ENCODE measurements at regions not wholly inside any gene's neighbourhood (a gene's known extent, or its start where the extent isn't known, plus 50 kb on each side); places are given as distances from the start of the nearest gene placed in this dataset.

DNA sequence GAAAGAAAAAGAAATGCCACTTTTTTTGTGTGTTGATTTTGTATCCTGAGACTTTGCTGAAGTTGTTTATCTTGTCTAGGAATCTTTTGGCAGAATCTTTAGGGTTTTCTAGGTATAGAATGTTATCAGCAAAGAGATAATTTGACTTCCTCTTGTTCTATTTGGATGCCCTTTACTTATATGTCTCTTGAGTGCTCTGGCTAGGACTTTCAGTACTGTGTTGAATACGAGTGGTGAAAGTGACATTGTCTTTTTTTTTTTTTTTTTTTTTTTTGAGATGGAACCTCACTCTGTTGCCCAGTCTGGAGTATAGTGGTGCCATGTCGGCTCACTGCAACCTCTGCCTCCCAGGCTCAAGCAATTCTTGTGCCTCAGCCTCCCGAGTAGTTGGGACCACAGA lies 64.7 kb upstream of the NPHP3 start:
- no peak overlapping the region for H3K27ac ChIP-seq (ENCODE audit: poor library complexity, severe bottlenecking)
- no peak overlapping the region for H3K4me3 ChIP-seq (ENCODE audit: severe bottlenecking)
- no peaks in the 10 kb centered on the region for H3K27me3 ChIP-seq (ENCODE audit: insufficient read depth, poor library complexity, severe bottlenecking)
- DNase-seq (ENCODE audit: low spot score) (no peak), ATAC-seq (ENCODE audit: low read depth) (no peak)
- H3K36me3 ChIP-seq (ENCODE audit: low read depth), result no peaks in the 10 kb centered on the region
- no peaks in the 10 kb centered on the region for H3K4me1 ChIP-seq (ENCODE audit: insufficient read depth, poor library complexity, severe bottlenecking)
- no peak for TF ChIP-seq CTCF (IDR thresholded peaks at IDR 0.05; ENCODE audit: poor library complexity, severe bottlenecking)
- H3K9me3 ChIP-seq (ENCODE audit: severe bottlenecking), result no peaks in the 10 kb centered on the region

- H3K4me1 ChIP-seq (ENCODE audit: insufficient read depth, poor library complexity, severe bottlenecking), result no peaks in the 10 kb centered on the region
- H3K27me3 ChIP-seq (ENCODE audit: insufficient read depth, poor library complexity, severe bottlenecking), result no peaks in the 10 kb centered on the region
- TF ChIP-seq CTCF (IDR thresholded peaks at IDR 0.05; ENCODE audit: poor library complexity, severe bottlenecking), result no peak
- no peak overlapping the region for H3K27ac ChIP-seq (ENCODE audit: poor library complexity, severe bottlenecking)
- no peaks in the 10 kb centered on the region for H3K36me3 ChIP-seq (ENCODE audit: low read depth)
- no peak overlapping the region for H3K4me3 ChIP-seq (ENCODE audit: severe bottlenecking)
- H3K9me3 ChIP-seq (ENCODE audit: severe bottlenecking), result no peaks in the 10 kb centered on the region
- no peak for DNase-seq (ENCODE audit: low spot score)
- no peak for ATAC-seq (ENCODE audit: low read depth)
These were observed 63.1 kb upstream of the NPHP3 start for GRCh38 chr3:132785292-132785691.

DNA sequence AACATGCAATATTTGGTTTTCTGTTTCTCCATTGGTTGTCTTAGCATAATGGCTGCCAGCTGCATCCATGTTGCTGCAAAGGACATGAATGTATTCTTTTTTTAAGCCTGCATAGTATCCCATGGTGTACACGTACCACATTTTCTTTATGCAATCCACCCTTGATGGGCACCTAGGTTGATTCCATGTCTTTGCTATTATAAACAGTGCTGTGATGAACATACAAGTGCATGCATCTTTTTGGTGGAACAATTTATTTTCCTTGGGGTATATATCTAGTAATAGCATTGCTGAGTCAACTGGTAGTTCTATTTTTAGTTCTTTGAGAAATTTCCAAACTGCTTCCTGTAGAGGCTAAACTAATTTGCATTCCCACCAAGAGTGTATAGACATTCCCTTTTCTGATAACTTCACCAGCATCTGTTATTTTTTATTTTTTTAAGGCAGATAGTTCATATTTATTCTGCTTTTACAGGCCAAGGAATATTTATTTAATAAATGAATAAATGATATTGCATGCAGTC lies 62.4 kb upstream of the NPHP3 start:
- DNase-seq (ENCODE audit: low spot score), result no peak

GRCh38 chr3:132783152-132783551 lies 60.9 kb upstream of the NPHP3 start:
- no peak for DNase-seq (ENCODE audit: low spot score)

More for the DNA sequence above, 62.4 kb upstream of the NPHP3 start:
- H3K4me3 ChIP-seq (ENCODE audit: severe bottlenecking), result no peak overlapping the region
- ATAC-seq (ENCODE audit: low read depth), result no peak
- H3K36me3 ChIP-seq (ENCODE audit: low read depth), result no peaks in the 10 kb centered on the region
- no peak for TF ChIP-seq CTCF (IDR thresholded peaks at IDR 0.05; ENCODE audit: poor library complexity, severe bottlenecking)
- H3K27me3 ChIP-seq (ENCODE audit: insufficient read depth, poor library complexity, severe bottlenecking), result no peaks in the 10 kb centered on the region
- no peak overlapping the region for H3K27ac ChIP-seq (ENCODE audit: poor library complexity, severe bottlenecking)
- H3K4me1 ChIP-seq (ENCODE audit: insufficient read depth, poor library complexity, severe bottlenecking), result no peaks in the 10 kb centered on the region
- H3K9me3 ChIP-seq (ENCODE audit: severe bottlenecking), result no peaks in the 10 kb centered on the region

More at GRCh38 chr3:132783152-132783551, 60.9 kb upstream of the NPHP3 start:
- H3K9me3 ChIP-seq (ENCODE audit: severe bottlenecking), result no peaks in the 10 kb centered on the region
- no peaks in the 10 kb centered on the region for H3K27me3 ChIP-seq (ENCODE audit: insufficient read depth, poor library complexity, severe bottlenecking)
- no peaks in the 10 kb centered on the region for H3K4me1 ChIP-seq (ENCODE audit: insufficient read depth, poor library complexity, severe bottlenecking)
- H3K27ac ChIP-seq (ENCODE audit: poor library complexity, severe bottlenecking), result no peak overlapping the region
- TF ChIP-seq CTCF (IDR thresholded peaks at IDR 0.05; ENCODE audit: poor library complexity, severe bottlenecking), result no peak
- H3K4me3 ChIP-seq (ENCODE audit: severe bottlenecking), result no peak overlapping the region
- H3K36me3 ChIP-seq (ENCODE audit: low read depth), result no peaks in the 10 kb centered on the region
- peak; percentile 61; the same call in 1 of the 3 replicates for ATAC-seq (ENCODE audit: low read depth)

All from RWPE2 (cell line).